HG03575 (cell line): ENCODE measurements at regions not wholly inside any gene's neighbourhood (a gene's known extent, or its start where the extent isn't known, plus 50 kb on each side); places are given as distances from the start of the nearest gene placed in this dataset.
"Not testable (repeated sequence)": the region's sequence is repeated elsewhere in the genome, so short reads cannot be mapped to it uniquely, and the experiment has no call there.

Source experiments
- ATAC-seq: cut with Tn5 transposase; IDR thresholded peaks from one replicate; pipeline ENCODE4 v1.9.1; 2021; ENCODE audit not compliant: unreplicated experiment, insufficient number of reproducible peaks, low FRiP score; ENCODE audit errors: extremely low read depth

- no peak for ATAC-seq
These were observed 567.4 kb downstream of the PRR16 start for GRCh38 chr5:121031491-121031890.

- ATAC-seq = no peak
These were observed 569.2 kb downstream of the PRR16 start for GRCh38 chr5:121033334-121033733.

GRCh38 chr5:121038438-121038837 lies 574.3 kb downstream of the PRR16 start:
- ATAC-seq = no peak

- no peak for ATAC-seq
These were observed 585.9 kb downstream of the PRR16 start for GRCh38 chr5:121049971-121050370.

GRCh38 chr5:121053055-121053985 lies 589.2 kb downstream of the PRR16 start:
- ATAC-seq = no peak

- ATAC-seq = no peak
These were observed 591.5 kb downstream of the PRR16 start for GRCh38 chr5:121055586-121055985.

- not testable (repeated sequence) for ATAC-seq
These were observed 600.1 kb downstream of the PRR16 start for GRCh38 chr5:121064241-121064640.

GRCh38 chr5:121086671-121087070 lies 622.6 kb downstream of the PRR16 start:
- no peak for ATAC-seq

- no peak for ATAC-seq
These were observed 623.5 kb downstream of the PRR16 start for GRCh38 chr5:121087560-121087959.

GRCh38 chr5:121088341-121088740 lies 624.2 kb downstream of the PRR16 start:
- no peak for ATAC-seq

GRCh38 chr5:121090822-121091221 lies 626.7 kb downstream of the PRR16 start:
- ATAC-seq = no peak

- ATAC-seq = no peak
These were observed 636.8 kb downstream of the PRR16 start for GRCh38 chr5:121100931-121101330.

GRCh38 chr5:121105921-121106320 lies 641.8 kb downstream of the PRR16 start:
- no peak for ATAC-seq

- not testable (repeated sequence) for ATAC-seq
These were observed 642.9 kb downstream of the PRR16 start for GRCh38 chr5:121106721-121107690.

- ATAC-seq = no peak
These were observed 644.6 kb downstream of the PRR16 start for GRCh38 chr5:121108725-121109124.

- no peak for ATAC-seq
These were observed 645.7 kb downstream of the PRR16 start for GRCh38 chr5:121109817-121110216.

- ATAC-seq = no peak
These were observed 657.7 kb downstream of the PRR16 start for GRCh38 chr5:121121786-121122185.

- no peak for ATAC-seq
These were observed 674.4 kb downstream of the PRR16 start for GRCh38 chr5:121138495-121138907.

- ATAC-seq = no peak
These were observed 674.9 kb downstream of the PRR16 start for GRCh38 chr5:121138952-121139351.

- no peak for ATAC-seq
These were observed 680.7 kb downstream of the PRR16 start for GRCh38 chr5:121144764-121145163.
